HG03108 (cell line): ENCODE measurements at regions not wholly inside any gene's neighbourhood (a gene's known extent, or its start where the extent isn't known, plus 50 kb on each side); places are given as distances from the start of the nearest gene placed in this dataset.

Experiments used
- ATAC-seq: cut with Tn5 transposase; IDR thresholded peaks from one replicate; pipeline ENCODE4 v1.9.1; 2021; ENCODE audit warnings: moderate library complexity; ENCODE audit not compliant: unreplicated experiment

GRCh38 chr9:29838491-29839020, 2265.3 kb upstream of the C9orf72 start:
- ATAC-seq: no peak

DNA sequence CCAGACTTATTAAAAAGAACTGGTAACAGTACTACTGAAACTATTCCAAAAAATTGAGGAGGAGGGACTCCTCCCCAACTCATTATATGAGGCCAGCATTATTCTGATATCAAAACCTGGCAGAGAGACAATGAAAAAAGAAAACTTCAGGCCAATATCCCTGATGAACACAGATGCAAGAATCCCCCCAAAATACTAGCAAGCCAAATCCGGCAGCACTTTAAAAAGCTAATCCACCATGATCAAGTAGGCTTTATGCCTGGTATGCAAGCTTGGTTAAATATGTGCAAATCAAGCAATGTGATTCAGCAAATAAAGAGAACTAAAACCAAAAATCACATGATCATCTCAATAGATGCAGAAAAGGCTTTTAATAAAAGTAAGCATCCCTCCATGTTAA, 2271.0 kb upstream of the C9orf72 start:
- no peak for ATAC-seq

DNA sequence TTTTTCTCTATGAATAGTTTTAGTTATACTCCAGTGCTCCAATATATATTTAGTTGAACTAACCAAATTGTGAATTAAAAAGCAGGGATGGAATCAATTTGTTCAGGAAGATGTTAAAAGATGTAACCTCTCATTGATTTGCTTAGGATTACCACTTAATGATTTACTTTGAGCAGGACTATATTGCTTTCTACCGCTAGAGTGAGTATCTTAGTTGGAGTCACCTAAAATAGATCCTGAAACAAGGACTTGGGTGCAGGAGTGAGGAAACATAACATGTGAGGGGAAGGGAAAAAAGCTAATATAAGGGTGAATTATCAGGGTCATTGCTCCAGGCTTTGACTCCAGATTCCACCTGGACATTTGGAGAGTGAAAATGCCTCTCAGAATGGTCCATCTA, 2277.4 kb upstream of the C9orf72 start:
- no peak for ATAC-seq

DNA sequence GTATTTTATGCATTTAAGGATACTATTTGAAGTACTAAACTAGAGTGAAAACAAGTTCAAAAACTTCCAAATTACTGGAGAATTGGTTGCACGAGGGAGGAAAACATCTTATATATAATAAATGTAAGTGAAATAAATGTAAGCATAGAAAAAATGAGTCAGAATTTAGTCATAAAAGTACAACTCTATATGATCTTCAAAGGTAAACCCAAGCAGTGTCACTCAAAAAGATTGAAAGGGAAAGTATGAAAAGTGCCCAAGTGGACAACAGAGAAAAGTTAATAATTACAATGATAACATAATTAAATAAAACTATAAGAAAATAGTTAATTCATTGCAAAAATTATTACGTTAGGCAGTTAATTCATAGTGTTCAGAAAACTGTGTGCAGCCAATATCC, 2288.5 kb upstream of the C9orf72 start:
- ATAC-seq: no peak

- no peak for ATAC-seq
Measured at GRCh38 chr9:29865764-29866313, 2292.6 kb upstream of the C9orf72 start.

DNA sequence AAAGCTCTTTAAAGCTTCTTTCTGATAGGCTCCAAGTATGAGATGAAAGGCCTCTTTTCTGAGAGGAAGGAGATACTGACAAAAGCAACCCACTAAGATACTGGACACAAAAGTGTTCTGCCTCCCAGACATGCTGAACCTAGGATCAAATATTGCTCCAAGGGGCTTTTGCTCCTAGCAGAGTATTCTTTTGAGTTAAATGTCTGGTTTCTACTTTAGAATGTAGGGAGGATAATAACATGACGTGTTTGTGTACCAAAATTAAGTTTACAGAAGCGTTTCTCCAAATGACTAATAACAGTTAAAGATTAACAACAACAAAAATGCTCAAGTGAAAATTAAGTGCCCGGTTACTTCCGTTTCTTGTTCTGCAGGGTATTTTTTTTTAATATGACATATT, 2293.3 kb upstream of the C9orf72 start:
- ATAC-seq: no peak

DNA sequence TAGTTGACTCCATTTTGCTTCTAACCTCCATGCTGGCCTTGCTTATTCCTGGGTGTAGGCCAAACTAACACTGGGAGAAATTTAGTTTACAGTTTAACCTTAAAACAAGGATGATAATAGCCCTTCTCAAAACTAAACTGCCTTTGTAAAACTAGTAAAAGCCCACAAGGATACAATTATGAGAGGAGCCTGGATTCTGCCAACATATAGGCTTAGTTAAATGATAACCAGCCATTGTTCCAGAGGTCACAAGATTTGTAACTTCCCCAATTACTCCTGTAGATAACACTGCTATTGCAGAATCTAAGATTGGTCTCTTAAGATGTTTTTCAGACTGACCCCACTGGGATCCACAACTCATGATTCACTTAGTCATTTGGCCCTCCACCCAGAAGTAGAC, 2300.3 kb upstream of the C9orf72 start:
- ATAC-seq: no peak

- no peak for ATAC-seq
Measured at GRCh38 chr9:29875547-29875946, 2302.3 kb upstream of the C9orf72 start.

GRCh38 chr9:29882767-29883166, 2309.5 kb upstream of the C9orf72 start:
- no peak for ATAC-seq

- ATAC-seq: no peak
Measured at GRCh38 chr9:29906065-29906464, 2332.8 kb upstream of the C9orf72 start.

GRCh38 chr9:29928072-29928471, 2354.8 kb upstream of the C9orf72 start:
- ATAC-seq: no peak

- ATAC-seq: no peak
Measured at GRCh38 chr9:29939559-29939958, 2366.3 kb upstream of the C9orf72 start.

GRCh38 chr9:29945012-29945411, 2371.7 kb upstream of the C9orf72 start:
- ATAC-seq: no peak

DNA sequence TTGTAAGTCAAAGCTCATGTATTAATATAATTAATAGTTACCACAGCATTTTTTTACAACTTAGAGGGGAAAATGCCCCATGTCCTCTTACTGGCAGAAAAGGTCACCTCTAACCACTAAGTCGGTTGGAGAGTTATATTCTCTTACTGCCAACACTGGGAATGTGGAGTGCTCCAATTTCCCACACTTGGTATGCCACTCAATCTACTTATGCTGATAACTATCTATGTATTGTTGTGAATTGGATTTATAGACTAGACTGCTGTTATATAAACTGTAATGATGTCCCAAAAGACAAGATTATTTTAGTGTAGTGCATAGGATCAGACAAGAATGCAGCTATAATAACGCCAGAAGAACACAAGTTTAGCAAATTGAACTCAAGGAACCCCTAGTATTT, 2385.2 kb upstream of the C9orf72 start:
- no peak for ATAC-seq

GRCh38 chr9:29965834-29966233, 2392.6 kb upstream of the C9orf72 start:
- ATAC-seq: no peak

- no peak for ATAC-seq
Measured at GRCh38 chr9:29966247-29966646, 2393.0 kb upstream of the C9orf72 start.

DNA sequence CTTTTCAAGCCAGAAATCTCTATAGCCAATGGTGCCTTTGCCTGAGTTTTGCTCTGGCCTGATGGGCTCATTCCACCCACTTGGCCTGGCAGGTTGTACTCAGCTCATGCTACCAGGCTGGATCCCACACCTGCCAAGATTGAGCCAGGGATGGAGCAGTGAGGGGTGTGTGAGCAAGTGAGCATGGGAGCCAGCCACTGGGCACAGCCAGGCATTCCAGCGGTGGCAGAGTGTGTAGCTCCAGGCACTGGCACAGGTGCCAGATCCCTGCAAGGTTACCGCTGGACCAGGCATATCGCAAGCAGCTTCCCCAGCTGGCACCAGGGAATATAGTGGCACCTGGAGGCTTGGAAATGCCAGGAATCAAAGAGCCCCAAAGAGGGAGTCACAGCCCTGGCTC, 2395.6 kb upstream of the C9orf72 start:
- no peak for ATAC-seq

- ATAC-seq: no peak
Measured at GRCh38 chr9:29969408-29969807, 2396.1 kb upstream of the C9orf72 start.

DNA sequence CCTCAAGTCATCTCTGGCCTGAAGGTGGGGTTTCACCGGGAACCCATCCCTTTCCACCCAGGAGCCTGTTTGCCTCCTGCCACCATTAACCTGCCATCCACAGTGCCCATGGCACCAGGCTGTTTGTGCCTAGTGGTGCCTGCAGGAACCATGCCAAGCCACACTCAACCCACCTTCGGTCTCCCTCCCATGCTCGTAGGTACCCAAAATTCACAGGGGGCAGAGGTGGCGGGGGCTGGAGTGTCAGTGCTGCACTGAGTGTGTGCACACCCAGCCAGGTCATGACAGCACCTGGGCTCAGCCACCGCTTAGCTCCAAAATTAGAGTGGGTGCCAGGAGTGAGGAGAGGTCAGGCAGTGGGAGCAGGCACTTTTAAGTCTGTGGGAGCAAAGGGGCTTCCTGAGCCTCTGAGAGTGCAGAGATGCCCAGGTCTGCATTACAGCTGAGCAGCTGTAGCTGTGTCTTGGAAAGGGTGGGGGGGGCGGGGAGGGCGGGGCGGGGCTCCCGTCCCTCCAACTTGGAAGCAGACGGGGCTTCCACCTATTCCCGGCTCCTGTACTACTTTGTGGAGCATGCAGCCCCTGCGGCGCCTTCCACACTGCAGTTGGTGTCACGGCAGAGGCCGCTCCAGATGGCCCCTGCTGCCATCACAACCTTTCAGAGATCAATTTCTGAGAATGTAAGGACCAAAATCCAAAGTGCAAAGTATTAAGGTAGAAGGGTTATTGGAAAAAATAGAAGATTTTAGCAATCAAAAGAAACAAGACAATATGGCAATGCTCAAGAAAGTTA, 2396.8 kb upstream of the C9orf72 start:
- no peak for ATAC-seq

DNA sequence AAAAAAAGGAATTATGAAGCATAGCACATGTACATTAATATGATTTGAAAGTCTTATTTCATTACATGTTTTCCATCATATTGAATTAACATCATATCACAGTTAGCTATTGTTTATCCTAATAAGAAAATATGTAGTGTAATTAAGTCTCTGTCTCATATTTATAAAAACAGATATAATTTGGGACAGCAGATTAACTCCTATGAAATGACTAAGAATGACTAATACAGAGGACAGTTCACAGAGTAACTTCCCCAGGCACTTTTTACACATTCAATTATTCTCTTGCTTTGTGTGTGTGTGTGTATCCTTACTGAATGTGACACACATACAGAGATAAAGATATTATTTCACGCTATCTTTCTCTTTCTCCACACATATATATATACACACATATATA, 2400.9 kb upstream of the C9orf72 start:
- ATAC-seq: no peak

GRCh38 chr9:29976981-29977380, 2403.7 kb upstream of the C9orf72 start:
- no peak for ATAC-seq

- no peak for ATAC-seq
Measured at GRCh38 chr9:29981013-29981412, 2403.4 kb upstream of the ACO1 start.

GRCh38 chr9:29999645-30000044, 2384.8 kb upstream of the ACO1 start:
- ATAC-seq: no peak
